ENCODE measurements at regions not wholly inside any gene's neighbourhood (a gene's known extent, or its start where the extent isn't known, plus 50 kb on each side); places are given as distances from the start of the nearest gene placed in this dataset.
"Not testable (repeated sequence)": the region's sequence is repeated elsewhere in the genome, so short reads cannot be mapped to it uniquely, and the experiment has no call there.

DNA sequence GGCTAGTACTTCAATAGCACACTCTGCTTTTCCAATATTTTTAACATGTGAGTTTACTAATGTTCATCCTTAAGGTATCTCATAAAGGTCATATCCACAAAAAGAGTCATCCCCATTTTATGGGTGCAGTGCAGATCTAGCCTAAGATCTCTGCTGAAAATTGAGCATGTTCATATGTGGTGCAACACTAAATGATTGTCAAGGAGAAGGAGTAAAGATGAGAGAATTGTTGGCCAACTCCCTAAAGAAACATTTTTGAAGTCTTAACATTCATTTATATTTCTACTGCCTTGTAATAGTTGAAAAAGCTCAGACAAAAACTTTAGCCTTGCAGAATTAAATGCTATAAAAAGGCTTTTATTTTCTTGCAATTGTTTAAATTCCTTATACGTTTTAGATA lies 1159.6 kb downstream of the TBL1XR1 start:
- no peaks in the 10 kb centered on the region for H3K36me3 ChIP-seq (ENCODE audit: insufficient read depth, low read length)
- no peaks in the 10 kb centered on the region for H3K4me1 ChIP-seq (ENCODE audit: insufficient read depth, low read length)
- H3K27me3 ChIP-seq (ENCODE audit: control insufficient read depth in 1 of 2, insufficient read depth in 2 of 2, low read length in 2 of 2): no peaks in the 10 kb centered on the region
- no peak overlapping the region for H3K27ac ChIP-seq (ENCODE audit: low read depth, low read length)
- no peak overlapping the region for H3K4me3 ChIP-seq (ENCODE audit: low read depth in 1 of 2, low read length in 2 of 2)
- H3K9me3 ChIP-seq (ENCODE audit: low read length): no peaks in the 10 kb centered on the region
- no peak overlapping the region for H3K9ac ChIP-seq (ENCODE audit: low read length)

GRCh38 chr3:176032043-176032442 lies 1165.2 kb downstream of the TBL1XR1 start:
- Histone ChIP-seq H3K4me3 (ENCODE audit: low read depth in 1 of 2, low read length in 2 of 2) (no peak overlapping the region), H3K9ac (ENCODE audit: low read length) (no peak overlapping the region), H3K27me3 (ENCODE audit: control insufficient read depth in 1 of 2, insufficient read depth in 2 of 2, low read length in 2 of 2) (no peaks in the 10 kb centered on the region), H3K4me1 (ENCODE audit: insufficient read depth, low read length) (no peaks in the 10 kb centered on the region), H3K9me3 (ENCODE audit: low read length) (no peaks in the 10 kb centered on the region), H3K36me3 (ENCODE audit: insufficient read depth, low read length) (no peaks in the 10 kb centered on the region), H3K27ac (ENCODE audit: low read depth, low read length) (no peak overlapping the region)

DNA sequence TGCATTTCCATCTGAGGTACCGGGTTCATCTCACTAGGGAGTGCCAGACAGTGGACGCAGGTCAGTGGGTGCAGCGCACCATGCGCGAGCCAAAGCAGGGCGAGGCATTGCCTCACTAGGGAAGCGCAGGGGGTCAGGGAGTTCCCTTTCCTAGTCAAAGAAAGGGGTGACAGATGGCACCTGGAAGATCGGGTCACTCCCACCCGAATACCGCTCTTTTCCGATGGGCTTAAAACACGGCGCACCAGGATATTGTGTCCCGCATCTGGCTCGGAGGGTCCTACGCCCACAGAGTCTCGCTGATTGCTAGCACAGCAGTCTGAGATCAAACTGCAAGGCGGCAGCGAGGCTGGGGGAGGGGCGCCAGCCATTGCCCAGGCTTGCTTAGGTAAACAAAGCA lies 1157.1 kb downstream of the NAALADL2 start:
- H3K9me3 ChIP-seq (ENCODE audit: low read length); H3K9ac ChIP-seq (ENCODE audit: low read length); H3K4me3 ChIP-seq (ENCODE audit: low read depth in 1 of 2, low read length in 2 of 2); H3K36me3 ChIP-seq (ENCODE audit: insufficient read depth, low read length); H3K27ac ChIP-seq (ENCODE audit: low read depth, low read length); H3K4me1 ChIP-seq (ENCODE audit: insufficient read depth, low read length); H3K27me3 ChIP-seq (ENCODE audit: control insufficient read depth in 1 of 2, insufficient read depth in 2 of 2, low read length in 2 of 2): not testable (repeated sequence)

DNA sequence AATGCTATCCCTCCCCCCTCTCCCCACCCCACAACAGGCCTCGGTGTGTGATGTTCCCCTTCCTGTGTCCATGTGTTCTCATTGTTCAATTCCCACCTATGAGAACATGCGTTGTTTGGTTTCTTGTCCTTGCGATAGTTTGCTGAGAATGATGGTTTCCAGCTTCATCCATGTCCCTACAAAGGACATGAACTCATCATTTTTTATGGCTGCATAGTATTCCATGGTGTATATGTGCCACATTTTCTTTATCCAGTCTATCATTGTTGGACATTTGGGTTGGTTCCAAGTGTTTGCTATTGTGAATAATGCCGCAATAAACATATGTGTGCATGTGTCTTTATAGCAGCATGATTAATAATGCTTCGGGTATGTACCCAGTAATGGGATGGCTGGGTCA lies 1156.1 kb downstream of the NAALADL2 start:
- not testable (repeated sequence) for H3K36me3 ChIP-seq (ENCODE audit: insufficient read depth, low read length); H3K27me3 ChIP-seq (ENCODE audit: control insufficient read depth in 1 of 2, insufficient read depth in 2 of 2, low read length in 2 of 2); H3K9me3 ChIP-seq (ENCODE audit: low read length); H3K27ac ChIP-seq (ENCODE audit: low read depth, low read length); H3K9ac ChIP-seq (ENCODE audit: low read length); H3K4me1 ChIP-seq (ENCODE audit: insufficient read depth, low read length); H3K4me3 ChIP-seq (ENCODE audit: low read depth in 1 of 2, low read length in 2 of 2)

- Histone ChIP-seq H3K4me3 (ENCODE audit: low read depth in 1 of 2, low read length in 2 of 2) (no peak overlapping the region), H3K27ac (ENCODE audit: low read depth, low read length) (no peak overlapping the region), H3K27me3 (ENCODE audit: control insufficient read depth in 1 of 2, insufficient read depth in 2 of 2, low read length in 2 of 2) (no peaks in the 10 kb centered on the region), H3K9ac (ENCODE audit: low read length) (no peak overlapping the region), H3K4me1 (ENCODE audit: insufficient read depth, low read length) (no peaks in the 10 kb centered on the region), H3K9me3 (ENCODE audit: low read length) (no peaks in the 10 kb centered on the region), H3K36me3 (ENCODE audit: insufficient read depth, low read length) (no peaks in the 10 kb centered on the region)
These were observed 1150.1 kb downstream of the NAALADL2 start for GRCh38 chr3:176009256-176009655.

- Histone ChIP-seq H3K27me3 (ENCODE audit: control insufficient read depth in 1 of 2, insufficient read depth in 2 of 2, low read length in 2 of 2) (no peaks in the 10 kb centered on the region), H3K4me3 (ENCODE audit: low read depth in 1 of 2, low read length in 2 of 2) (no peak overlapping the region), H3K9ac (ENCODE audit: low read length) (no peak overlapping the region), H3K9me3 (ENCODE audit: low read length) (no peaks in the 10 kb centered on the region), H3K27ac (ENCODE audit: low read depth, low read length) (no peak overlapping the region), H3K36me3 (ENCODE audit: insufficient read depth, low read length) (no peaks in the 10 kb centered on the region), H3K4me1 (ENCODE audit: insufficient read depth, low read length) (no peaks in the 10 kb centered on the region)
These were observed 1146.4 kb downstream of the NAALADL2 start for GRCh38 chr3:176005564-176005963.

DNA sequence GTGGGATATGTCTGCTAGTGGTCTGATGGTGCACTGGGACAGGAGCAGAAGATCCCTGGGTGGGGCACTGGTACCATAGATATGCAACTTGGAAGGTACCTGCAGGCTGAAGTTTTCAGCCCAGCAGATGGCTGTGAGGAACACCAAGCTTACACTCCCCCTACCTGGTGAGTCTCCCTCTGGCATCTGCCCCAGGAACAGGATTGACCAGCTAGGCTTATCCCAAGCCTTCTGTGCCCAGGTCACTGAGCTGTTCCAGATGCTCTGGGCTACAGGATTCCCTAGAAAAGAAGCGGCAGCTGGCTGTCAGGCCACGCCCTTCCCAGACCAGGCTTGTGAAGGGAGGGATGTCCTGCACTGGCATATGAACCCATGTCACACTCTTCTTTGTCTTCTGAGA lies 1130.0 kb downstream of the NAALADL2 start:
- no peaks in the 10 kb centered on the region for H3K9me3 ChIP-seq (ENCODE audit: low read length)
- H3K27me3 ChIP-seq (ENCODE audit: control insufficient read depth in 1 of 2, insufficient read depth in 2 of 2, low read length in 2 of 2): no peaks in the 10 kb centered on the region
- no peaks in the 10 kb centered on the region for H3K4me1 ChIP-seq (ENCODE audit: insufficient read depth, low read length)
- H3K9ac ChIP-seq (ENCODE audit: low read length): no peak overlapping the region
- no peak overlapping the region for H3K4me3 ChIP-seq (ENCODE audit: low read depth in 1 of 2, low read length in 2 of 2)
- H3K27ac ChIP-seq (ENCODE audit: low read depth, low read length): no peak overlapping the region
- H3K36me3 ChIP-seq (ENCODE audit: insufficient read depth, low read length): no peaks in the 10 kb centered on the region

- no peaks in the 10 kb centered on the region for H3K9me3 ChIP-seq (ENCODE audit: low read length)
- H3K27me3 ChIP-seq (ENCODE audit: control insufficient read depth in 1 of 2, insufficient read depth in 2 of 2, low read length in 2 of 2): no peaks in the 10 kb centered on the region
- H3K36me3 ChIP-seq (ENCODE audit: insufficient read depth, low read length): no peaks in the 10 kb centered on the region
- no peak overlapping the region for H3K27ac ChIP-seq (ENCODE audit: low read depth, low read length)
- no peaks in the 10 kb centered on the region for H3K4me1 ChIP-seq (ENCODE audit: insufficient read depth, low read length)
- H3K9ac ChIP-seq (ENCODE audit: low read length): no peak overlapping the region
- H3K4me3 ChIP-seq (ENCODE audit: low read depth in 1 of 2, low read length in 2 of 2): no peak overlapping the region
These were observed 1129.3 kb downstream of the NAALADL2 start for GRCh38 chr3:175988401-175988800.

DNA sequence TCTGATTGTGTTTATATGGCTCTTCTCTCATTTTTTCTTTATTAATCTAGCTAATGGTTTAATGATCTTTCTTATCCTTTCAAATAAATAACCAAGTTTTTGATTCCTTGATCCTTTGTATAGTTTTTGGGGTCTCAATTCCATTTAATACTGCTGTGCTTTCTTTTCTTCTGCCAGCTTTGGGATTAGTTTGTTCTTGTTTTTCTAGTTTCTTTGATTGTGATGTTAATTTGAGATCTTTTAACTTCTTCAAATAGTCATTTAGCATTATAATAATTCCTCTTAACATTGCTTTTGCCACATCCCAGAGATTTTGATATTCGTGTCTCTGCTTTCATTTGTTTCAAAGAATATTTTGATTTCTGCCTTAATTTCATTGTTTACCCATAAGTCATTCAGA lies 1126.6 kb downstream of the NAALADL2 start:
- no peaks in the 10 kb centered on the region for H3K4me1 ChIP-seq (ENCODE audit: insufficient read depth, low read length)
- no peak overlapping the region for H3K4me3 ChIP-seq (ENCODE audit: low read depth in 1 of 2, low read length in 2 of 2)
- H3K9me3 ChIP-seq (ENCODE audit: low read length): no peaks in the 10 kb centered on the region
- H3K27ac ChIP-seq (ENCODE audit: low read depth, low read length): no peak overlapping the region
- no peaks in the 10 kb centered on the region for H3K36me3 ChIP-seq (ENCODE audit: insufficient read depth, low read length)
- H3K27me3 ChIP-seq (ENCODE audit: control insufficient read depth in 1 of 2, insufficient read depth in 2 of 2, low read length in 2 of 2): no peaks in the 10 kb centered on the region
- no peak overlapping the region for H3K9ac ChIP-seq (ENCODE audit: low read length)

DNA sequence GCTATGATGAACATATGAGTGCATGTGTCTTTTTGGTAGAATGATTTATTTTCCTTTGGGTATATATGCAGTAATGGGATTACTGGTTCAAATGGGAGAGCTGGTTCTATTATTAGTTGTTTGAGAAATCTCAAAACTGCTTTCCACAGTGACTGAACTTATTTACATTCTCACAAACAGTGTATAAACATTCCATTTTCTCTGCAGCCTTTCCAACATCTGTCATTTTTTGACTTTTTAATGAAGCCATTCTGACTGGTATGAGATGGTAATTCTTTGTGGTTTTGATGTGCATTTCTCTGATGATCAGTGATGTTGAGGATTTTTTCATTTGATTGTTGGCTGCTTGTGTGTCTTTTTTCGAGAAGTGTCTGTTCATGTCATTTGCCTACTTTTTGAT lies 1124.2 kb downstream of the NAALADL2 start:
- H3K4me1 ChIP-seq (ENCODE audit: insufficient read depth, low read length): no peaks in the 10 kb centered on the region
- no peak overlapping the region for H3K27ac ChIP-seq (ENCODE audit: low read depth, low read length)
- no peaks in the 10 kb centered on the region for H3K9me3 ChIP-seq (ENCODE audit: low read length)
- no peaks in the 10 kb centered on the region for H3K36me3 ChIP-seq (ENCODE audit: insufficient read depth, low read length)
- H3K27me3 ChIP-seq (ENCODE audit: control insufficient read depth in 1 of 2, insufficient read depth in 2 of 2, low read length in 2 of 2): no peaks in the 10 kb centered on the region
- no peak overlapping the region for H3K4me3 ChIP-seq (ENCODE audit: low read depth in 1 of 2, low read length in 2 of 2)
- no peak overlapping the region for H3K9ac ChIP-seq (ENCODE audit: low read length)

GRCh38 chr3:175980486-175981090 lies 1121.5 kb downstream of the NAALADL2 start:
- no peaks in the 10 kb centered on the region for H3K36me3 ChIP-seq (ENCODE audit: insufficient read depth, low read length)
- H3K4me3 ChIP-seq (ENCODE audit: low read depth in 1 of 2, low read length in 2 of 2): no peak overlapping the region
- no peaks in the 10 kb centered on the region for H3K27me3 ChIP-seq (ENCODE audit: control insufficient read depth in 1 of 2, insufficient read depth in 2 of 2, low read length in 2 of 2)
- no peak overlapping the region for H3K27ac ChIP-seq (ENCODE audit: low read depth, low read length)
- H3K4me1 ChIP-seq (ENCODE audit: insufficient read depth, low read length): no peaks in the 10 kb centered on the region
- no peak overlapping the region for H3K9ac ChIP-seq (ENCODE audit: low read length)
- H3K9me3 ChIP-seq (ENCODE audit: low read length): no peaks in the 10 kb centered on the region

DNA sequence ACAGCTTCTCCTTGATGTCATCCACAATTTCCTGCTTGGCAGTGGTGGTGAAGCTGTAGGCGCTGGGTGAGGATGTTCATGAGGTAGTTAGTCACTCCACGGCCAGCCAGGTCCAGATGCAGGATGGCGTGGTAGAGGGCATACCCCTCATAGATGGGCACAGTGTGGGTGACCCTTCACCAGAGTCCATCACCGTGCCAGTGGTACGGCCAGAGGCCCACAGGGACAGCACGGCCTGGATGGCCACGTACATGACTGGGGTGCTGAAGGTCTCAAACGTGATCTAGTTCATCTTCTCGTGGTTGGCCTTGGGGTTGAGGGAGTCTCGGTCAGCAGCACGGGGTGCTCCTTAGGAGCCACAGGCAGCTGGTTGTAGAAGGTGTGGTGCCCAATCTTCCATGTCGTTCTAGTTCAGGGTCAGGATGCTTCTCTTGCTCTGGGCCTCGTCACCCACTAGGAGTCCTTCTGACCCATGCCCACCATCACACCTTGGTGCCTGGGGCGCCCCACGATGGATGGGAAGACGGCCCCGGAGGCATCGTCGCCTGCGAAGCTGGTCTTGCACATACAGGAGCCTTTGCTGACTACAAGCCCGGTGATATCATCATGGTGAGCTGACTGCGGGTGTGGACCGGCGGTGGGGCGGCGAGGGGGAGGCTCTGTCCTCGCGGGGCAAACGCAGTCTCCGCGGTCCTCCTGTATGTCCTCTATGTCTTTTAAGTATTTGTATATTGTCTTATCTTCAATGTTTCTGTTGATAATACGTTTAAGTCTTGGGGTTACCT lies 1119.0 kb downstream of the NAALADL2 start:
- H3K4me1 ChIP-seq (ENCODE audit: insufficient read depth, low read length): no peaks in the 10 kb centered on the region
- H3K27ac ChIP-seq (ENCODE audit: low read depth, low read length): no peak overlapping the region
- H3K9me3 ChIP-seq (ENCODE audit: low read length): no peaks in the 10 kb centered on the region
- H3K4me3 ChIP-seq (ENCODE audit: low read depth in 1 of 2, low read length in 2 of 2): no peak overlapping the region
- no peaks in the 10 kb centered on the region for H3K27me3 ChIP-seq (ENCODE audit: control insufficient read depth in 1 of 2, insufficient read depth in 2 of 2, low read length in 2 of 2)
- H3K36me3 ChIP-seq (ENCODE audit: insufficient read depth, low read length): no peaks in the 10 kb centered on the region
- no peak overlapping the region for H3K9ac ChIP-seq (ENCODE audit: low read length)
